ENCODE measurements at regions not wholly inside any gene's neighbourhood (a gene's known extent, or its start where the extent isn't known, plus 50 kb on each side); places are given as distances from the start of the nearest gene placed in this dataset.

DNA sequence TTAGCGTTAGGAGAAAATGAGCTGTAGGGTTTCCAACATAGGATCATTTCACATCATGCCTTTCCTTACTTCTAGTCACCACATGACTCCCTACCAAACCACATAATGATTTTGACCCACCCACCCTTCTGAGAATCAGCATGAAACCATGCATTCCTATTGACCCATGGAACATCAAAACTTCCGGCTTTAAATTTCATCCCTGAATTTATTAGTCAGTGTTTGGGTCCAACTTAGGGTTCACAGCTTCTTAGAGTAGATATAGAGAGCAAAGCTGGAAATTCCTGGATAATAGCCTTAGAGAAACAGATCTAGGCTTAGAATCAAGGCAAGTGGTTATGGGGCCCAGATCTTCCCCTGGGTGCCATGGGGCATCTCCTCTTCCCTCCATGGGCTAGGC lies 162.6 kb downstream of the TOX3 start (continued):
- no peak for TF ChIP-seq GABPA (IDR thresholded peaks at IDR 0.05; ENCODE audit: low read depth, low read length)
- peak; percentile 33; the same call in 1 of the 2 replicates for TF ChIP-seq GABPA (CRISPR knock-in tag; IDR thresholded peaks at IDR 0.05; ENCODE audit: low read depth)
- TF ChIP-seq ZNF768 (CRISPR knock-in tag; IDR thresholded peaks at IDR 0.05): no peak
- TF ChIP-seq SAP130 (CRISPR knock-in tag; IDR thresholded peaks at IDR 0.05; ENCODE audit: low read depth): peak; percentile 17; the same call in 1 of the 2 replicates
- no peak for TF ChIP-seq ZNF878 (CRISPR knock-in tag; IDR thresholded peaks at IDR 0.05)
- TF ChIP-seq, protein P1, sequence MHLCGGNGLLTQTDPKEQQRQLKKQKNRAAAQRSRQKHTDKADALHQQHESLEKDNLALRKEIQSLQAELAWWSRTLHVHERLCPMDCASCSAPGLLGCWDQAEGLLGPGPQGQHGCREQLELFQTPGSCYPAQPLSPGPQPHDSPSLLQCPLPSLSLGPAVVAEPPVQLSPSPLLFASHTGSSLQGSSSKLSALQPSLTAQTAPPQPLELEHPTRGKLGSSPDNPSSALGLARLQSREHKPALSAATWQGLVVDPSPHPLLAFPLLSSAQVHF (CRISPR knock-in tag; IDR thresholded peaks at IDR 0.05): no peak
- no peak for TF ChIP-seq ZNF224 (CRISPR knock-in tag; IDR thresholded peaks at IDR 0.05)
- TF ChIP-seq AGO2 (optimal IDR thresholded peaks at IDR 0.05; ENCODE audit: low read depth, low read length): no peak
- TF ChIP-seq ELF3 (CRISPR knock-in tag; IDR thresholded peaks at IDR 0.05): peak; percentile 45; the same call in 1 of the 2 replicates
- TF ChIP-seq SALL2 (CRISPR knock-in tag; IDR thresholded peaks at IDR 0.05): no peak
- no peak for TF ChIP-seq HCFC1 (IDR thresholded peaks at IDR 0.05; ENCODE audit: low read depth, low read length)
- TF ChIP-seq, protein P2, sequence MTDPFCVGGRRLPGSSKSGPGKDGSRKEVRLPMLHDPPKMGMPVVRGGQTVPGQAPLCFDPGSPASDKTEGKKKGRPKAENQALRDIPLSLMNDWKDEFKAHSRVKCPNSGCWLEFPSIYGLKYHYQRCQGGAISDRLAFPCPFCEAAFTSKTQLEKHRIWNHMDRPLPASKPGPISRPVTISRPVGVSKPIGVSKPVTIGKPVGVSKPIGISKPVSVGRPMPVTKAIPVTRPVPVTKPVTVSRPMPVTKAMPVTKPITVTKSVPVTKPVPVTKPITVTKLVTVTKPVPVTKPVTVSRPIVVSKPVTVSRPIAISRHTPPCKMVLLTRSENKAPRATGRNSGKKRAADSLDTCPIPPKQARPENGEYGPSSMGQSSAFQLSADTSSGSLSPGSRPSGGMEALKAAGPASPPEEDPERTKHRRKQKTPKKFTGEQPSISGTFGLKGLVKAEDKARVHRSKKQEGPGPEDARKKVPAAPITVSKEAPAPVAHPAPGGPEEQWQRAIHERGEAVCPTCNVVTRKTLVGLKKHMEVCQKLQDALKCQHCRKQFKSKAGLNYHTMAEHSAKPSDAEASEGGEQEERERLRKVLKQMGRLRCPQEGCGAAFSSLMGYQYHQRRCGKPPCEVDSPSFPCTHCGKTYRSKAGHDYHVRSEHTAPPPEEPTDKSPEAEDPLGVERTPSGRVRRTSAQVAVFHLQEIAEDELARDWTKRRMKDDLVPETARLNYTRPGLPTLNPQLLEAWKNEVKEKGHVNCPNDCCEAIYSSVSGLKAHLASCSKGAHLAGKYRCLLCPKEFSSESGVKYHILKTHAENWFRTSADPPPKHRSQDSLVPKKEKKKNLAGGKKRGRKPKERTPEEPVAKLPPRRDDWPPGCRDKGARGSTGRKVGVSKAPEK (CRISPR knock-in tag; IDR thresholded peaks at IDR 0.05; ENCODE audit: borderline replicate concordance): no peak
- TF ChIP-seq TBX2 (CRISPR knock-in tag; IDR thresholded peaks at IDR 0.05; ENCODE audit: borderline replicate concordance): no peak
- TF ChIP-seq ZNF17 (CRISPR knock-in tag; IDR thresholded peaks at IDR 0.05): no peak
- TF ChIP-seq ZNF326 (CRISPR knock-in tag; IDR thresholded peaks at IDR 0.05; ENCODE audit: borderline replicate concordance): no peak
- no peak for TF ChIP-seq ZNF558 (CRISPR knock-in tag; IDR thresholded peaks at IDR 0.05; ENCODE audit: borderline replicate concordance)
- no peak for TF ChIP-seq GFI1 (CRISPR knock-in tag; IDR thresholded peaks at IDR 0.05; ENCODE audit: borderline replicate concordance)
- TF ChIP-seq, protein P3, sequence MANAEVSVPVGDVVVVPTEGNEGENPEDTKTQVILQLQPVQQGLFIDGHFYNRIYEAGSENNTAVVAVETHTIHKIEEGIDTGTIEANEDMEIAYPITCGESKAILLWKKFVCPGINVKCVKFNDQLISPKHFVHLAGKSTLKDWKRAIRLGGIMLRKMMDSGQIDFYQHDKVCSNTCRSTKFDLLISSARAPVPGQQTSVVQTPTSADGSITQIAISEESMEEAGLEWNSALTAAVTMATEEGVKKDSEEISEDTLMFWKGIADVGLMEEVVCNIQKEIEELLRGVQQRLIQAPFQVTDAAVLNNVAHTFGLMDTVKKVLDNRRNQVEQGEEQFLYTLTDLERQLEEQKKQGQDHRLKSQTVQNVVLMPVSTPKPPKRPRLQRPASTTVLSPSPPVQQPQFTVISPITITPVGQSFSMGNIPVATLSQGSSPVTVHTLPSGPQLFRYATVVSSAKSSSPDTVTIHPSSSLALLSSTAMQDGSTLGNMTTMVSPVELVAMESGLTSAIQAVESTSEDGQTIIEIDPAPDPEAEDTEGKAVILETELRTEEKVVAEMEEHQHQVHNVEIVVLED (CRISPR knock-in tag; IDR thresholded peaks at IDR 0.05; ENCODE audit: borderline replicate concordance): no peak
- TF ChIP-seq RELA (CRISPR knock-in tag; IDR thresholded peaks at IDR 0.05): no peak
- TF ChIP-seq FOXC1 (CRISPR knock-in tag; IDR thresholded peaks at IDR 0.05; ENCODE audit: borderline replicate concordance): no peak
